ENCODE measurements at regions not wholly inside any gene's neighbourhood (a gene's known extent, or its start where the extent isn't known, plus 50 kb on each side); places are given as distances from the start of the nearest gene placed in this dataset.

DNA sequence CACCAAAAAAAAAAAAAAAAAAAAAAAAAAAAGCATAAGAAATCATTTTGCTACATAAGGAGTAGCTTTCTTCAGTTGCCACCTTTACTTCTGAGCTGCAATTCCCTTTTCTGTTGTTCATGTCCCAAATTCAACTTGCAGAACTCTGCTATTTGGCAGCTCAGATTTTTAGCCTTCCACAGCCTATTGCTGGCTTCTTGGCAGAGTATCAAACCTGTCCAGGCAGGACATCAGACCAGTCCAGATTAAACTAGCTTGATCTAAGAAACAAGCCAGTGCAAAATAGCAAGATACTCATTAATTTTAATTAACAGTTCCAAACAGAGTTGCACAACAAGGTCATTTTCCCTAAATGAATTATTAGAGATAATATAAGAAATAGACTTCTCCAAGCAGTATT is 123.6 kb upstream of the NR3C2 start:
- ChIA-PET CTCF (ENCODE audit: partially characterized antibody) (interaction anchor here (1.0 kb wide), 1 partner anchor 8 kb away, joined by 3 read pairs; no protein-coding TSS in a partner anchor), POLR2A (ENCODE audit: partially characterized antibody) (no interaction called here)
- Histone ChIP-seq H2BK120ac (replicated peaks; ENCODE audit: low read depth, low read length) (no peak overlapping the region), H2AFZ (ENCODE audit: low read length) (no peak overlapping the region), H3K4me2 (ENCODE audit: insufficient read depth in 1 of 2, low read depth in 2 of 2, low read length in 2 of 2) (no peak overlapping the region), H3K56ac (replicated peaks; ENCODE audit: insufficient read length, low read depth, low read length) (no peak overlapping the region), H3K14ac (ENCODE audit: insufficient read length) (no peak overlapping the region), H2AK5ac (ENCODE audit: low read depth, low read length) (no peak overlapping the region), H2BK12ac (ENCODE audit: low read depth, low read length) (no peak overlapping the region), H3K4me3 (ENCODE audit: extremely low read depth in 1 of 4, insufficient read depth in 2 of 4, low read depth in 3 of 4, low read length in 4 of 4) (no peak overlapping the region), H3K36me3 (ENCODE audit: control insufficient read depth in 2 of 4, insufficient read depth in 4 of 4, low read length in 3 of 4) (no peaks in the 10 kb centered on the region; a peak in 1 of 8 replicates), H4K91ac (replicated peaks; ENCODE audit: insufficient read length, low read length) (no peak overlapping the region), H3K18ac (ENCODE audit: extremely low read depth, low read length) (no peak overlapping the region), H3K79me2 (ENCODE audit: control insufficient read depth in 1 of 2, insufficient read depth in 2 of 2, low read length in 2 of 2) (no peaks in the 10 kb centered on the region), H3K23me2 (ENCODE audit: low read depth, low read length) (no peaks in the 10 kb centered on the region), H3K4ac (replicated peaks; ENCODE audit: insufficient read length, low read depth, low read length) (no peak overlapping the region), H3K9me3 (ENCODE audit: insufficient read depth in 2 of 2, low read depth in 1 of 2, low read length in 1 of 2) (peaks cover 4 to 10% of the 10 kb centered on the region in 2 experiments; a peak in 3 of 4 replicates), H2BK20ac (ENCODE audit: low read length) (no peak overlapping the region), H4K20me1 (replicated peaks in 1 of 2; ENCODE audit: control insufficient read depth in 1 of 2, insufficient read depth in 2 of 2, low read length in 2 of 2) (no peaks in the 10 kb centered on the region), H4K5ac (ENCODE audit: insufficient read length, low read depth, low read length) (no peak overlapping the region), H2BK5ac (ENCODE audit: low read depth, low read length) (no peak overlapping the region), H3K27ac (ENCODE audit: low read depth, low read length) (no peak overlapping the region), H4K8ac (ENCODE audit: extremely low read depth, insufficient read depth, low read length) (no peak overlapping the region), H3K23ac (ENCODE audit: insufficient read length) (no peak overlapping the region), H3K27me3 (replicated peaks in 1 of 4; ENCODE audit: control insufficient read depth in 3 of 4, extremely low read depth in 1 of 4, insufficient read depth in 3 of 4, low read length in 3 of 4) (no peaks in the 10 kb centered on the region), H3K9ac (replicated peaks in 1 of 4; ENCODE audit: extremely low read depth in 1 of 4, low read depth in 3 of 4, low read length in 3 of 4) (no peak overlapping the region), H3K79me1 (ENCODE audit: low read depth, low read length) (no peaks in the 10 kb centered on the region), H2BK15ac (ENCODE audit: low read length) (no peak overlapping the region), H3K4me1 (replicated peaks in 1 of 4; ENCODE audit: control insufficient read depth in 3 of 4, insufficient read depth in 4 of 4, low read length in 3 of 4) (no peaks in the 10 kb centered on the region)
- DNase-seq (ENCODE audit: low read depth in 1 of 2, low spot score in 2 of 2), result no peak
- TF ChIP-seq POLR2A (IDR thresholded peaks at IDR 0.05; ENCODE audit: control extremely low read depth in 1 of 2, low read depth in 2 of 2, low read length in 2 of 2) (no peak), GABPA (IDR thresholded peaks at IDR 0.05; ENCODE audit: borderline replicate concordance, insufficient read depth, low read length) (no peak), MAFK (IDR thresholded peaks at IDR 0.05; ENCODE audit: low read depth, low read length) (no peak), JUN (IDR thresholded peaks at IDR 0.05; ENCODE audit: low read depth, low read length) (no peak), BCL11A (IDR thresholded peaks at IDR 0.05; ENCODE audit: low read depth in 2 of 2, low read length in 2 of 2) (no peak)
- FAIRE-seq, result no peak

All from H1 (cell line).